Left lung (tissue), 4 donors: ENCODE measurements at regions not wholly inside any gene's neighbourhood (a gene's known extent, or its start where the extent isn't known, plus 50 kb on each side); places are given as distances from the start of the nearest gene placed in this dataset.

ENCODE experiments used
- ATAC-seq: fragments of 200-7000 bp; cut with Tn5 transposase; one replicate; pipeline ENCODE4 v1.9.1; 2020; ENCODE audit warnings: moderate library complexity
- DNase-seq, 4 donors: peaks; one replicate each; pipeline ENCODE4 v3.0.0-alpha.2; 2013 to 2020
- H3K27ac ChIP-seq, 2 donors: fragments of 200-600 bp; sonication (generic) in 1 of 2; one replicate each; pipeline versions ENCODE4 v1.5.0 to v1.8.0; 2020 to 2021
- H3K27me3 ChIP-seq, 2 donors: fragments of 200-600 bp; sonication (generic) in 1 of 2; one replicate each; pipeline versions ENCODE4 v1.5.0 to v1.8.0; 2020 to 2021
- H3K36me3 ChIP-seq, 2 donors: fragments of 200-600 bp; sonication (generic) in 1 of 2; one replicate each; pipeline versions ENCODE4 v1.5.0 to v1.8.0; 2020 to 2021
- H3K4me1 ChIP-seq, 2 donors: fragments of 200-600 bp; one replicate each; pipeline ENCODE4 v1.8.0; 2021
- H3K4me3 ChIP-seq, 2 donors: fragments of 200-600 bp; sonication (generic) in 1 of 2; one replicate each; pipeline versions ENCODE4 v1.5.0 to v1.8.0; 2020 to 2021; ENCODE audit warnings: mild to moderate bottlenecking in 1 of 2
- H3K9me3 ChIP-seq, 2 donors: fragments of 200-600 bp; sonication (generic) in 1 of 2; one replicate each; pipeline versions ENCODE4 v1.5.0 to v1.8.0; 2020 to 2021
- CTCF ChIP-seq, 2 donors: fragments of 200-600 bp; sonication (generic) in 1 of 2; IDR thresholded peaks; one replicate each; pipeline versions ENCODE4 v1.5.0 to v1.8.0; 2021; ENCODE audit warnings: antibody characterized with exemption in 2 of 2
- intact Hi-C, 2 donors: fragments of 100-400 bp; cut with DNase I; formaldehyde crosslinking; loops; one replicate each; pipeline versions ENCODE4 v1.11.2 to v1.14.2; 2022
- donor health status: DM: no; HTN: yes; CAD: no.
- donor health status: DM: no; HTN: no; CAD: no.

- Histone ChIP-seq H3K4me1 (no peaks in the 10 kb centered on the region), H3K9me3 (peaks cover 0 to 33% of the 10 kb centered on the region in 2 donors), H3K36me3 (no peaks in the 10 kb centered on the region), H3K27me3 (no peaks in the 10 kb centered on the region), H3K27ac (no peak overlapping the region), H3K4me3 (no peak overlapping the region)
- no peak for TF ChIP-seq CTCF (IDR thresholded peaks at IDR 0.05)
- intact Hi-C loops = no loop called here
- DNase-seq = peak in 1 of 4 donors; percentile 44
- no peak for ATAC-seq
These were observed 212.6 kb upstream of the HTR1E start for GRCh38 chr6:86724695-86725094.

- DNase-seq = no peak
- no peaks in the 10 kb centered on the region for H3K36me3 ChIP-seq
- no peak for TF ChIP-seq CTCF (IDR thresholded peaks at IDR 0.05)
- no peak overlapping the region for H3K27ac ChIP-seq
- intact Hi-C loops = no loop called here
- H3K4me3 ChIP-seq = no peak overlapping the region
- H3K27me3 ChIP-seq = no peaks in the 10 kb centered on the region
- H3K9me3 ChIP-seq = peaks cover 0 to 25% of the 10 kb centered on the region in 2 donors
- no peaks in the 10 kb centered on the region for H3K4me1 ChIP-seq
- no peak for ATAC-seq
These were observed 213.6 kb upstream of the HTR1E start for GRCh38 chr6:86723729-86724128.

GRCh38 chr6:86723151-86723550 lies 214.2 kb upstream of the HTR1E start:
- ATAC-seq (no peak), DNase-seq (no peak)
- Histone ChIP-seq H3K27ac (no peak overlapping the region), H3K4me1 (no peaks in the 10 kb centered on the region), H3K36me3 (no peaks in the 10 kb centered on the region), H3K27me3 (no peaks in the 10 kb centered on the region), H3K9me3 (peaks cover 0 to 25% of the 10 kb centered on the region in 2 donors), H3K4me3 (no peak overlapping the region)
- TF ChIP-seq CTCF (IDR thresholded peaks at IDR 0.05) = no peak
- intact Hi-C loops = no loop called here

- no peak for TF ChIP-seq CTCF (IDR thresholded peaks at IDR 0.05)
- no peak for ATAC-seq
- no peak overlapping the region for H3K27ac ChIP-seq
- H3K9me3 ChIP-seq = peaks cover 0 to 20% of the 10 kb centered on the region in 2 donors
- DNase-seq = peak in 1 of 4 donors; percentile 2
- no peaks in the 10 kb centered on the region for H3K27me3 ChIP-seq
- no peak overlapping the region for H3K4me3 ChIP-seq
- H3K4me1 ChIP-seq = no peaks in the 10 kb centered on the region
- intact Hi-C loops = no loop called here
- H3K36me3 ChIP-seq = no peaks in the 10 kb centered on the region
These were observed 215.2 kb upstream of the HTR1E start for GRCh38 chr6:86722131-86722530.

GRCh38 chr6:86715676-86716075 lies 221.7 kb upstream of the HTR1E start:
- no peaks in the 10 kb centered on the region for H3K36me3 ChIP-seq
- ATAC-seq = peak; percentile 57

More at GRCh38 chr6:86715676-86716075, 221.7 kb upstream of the HTR1E start:
- Histone ChIP-seq H3K4me3 (no peak overlapping the region), H3K27me3 (no peaks in the 10 kb centered on the region), H3K9me3 (no peaks in the 10 kb centered on the region), H3K27ac (no peak overlapping the region), H3K4me1 (no peaks in the 10 kb centered on the region)
- intact Hi-C loops = no loop called here
- TF ChIP-seq CTCF (IDR thresholded peaks at IDR 0.05) = no peak
- peak in 1 of 4 donors; percentile 2 for DNase-seq
